Breast epithelium (tissue), 4 donors: ENCODE measurements at regions not wholly inside any gene's neighbourhood (a gene's known extent, or its start where the extent isn't known, plus 50 kb on each side); places are given as distances from the start of the nearest gene placed in this dataset.

Source experiments
- DNase-seq, 2 donors: peaks; one replicate each; pipeline ENCODE4 v3.0.0-alpha.2; 2019; ENCODE audit warnings: low spot score in 2 of 2
- H3K27ac ChIP-seq, 2 donors: fragments of 200-600 bp; sonication (generic) in 1 of 2; one replicate each; pipeline ENCODE4 v1.5.1; 2016 to 2019; ENCODE audit warnings: mild to moderate bottlenecking in 1 of 2
- H3K27me3 ChIP-seq, 2 donors: fragments of 200-600 bp; sonication (generic) in 1 of 2; one replicate each; pipeline versions ENCODE4 v1.5.1 to v1.6.0; 2017 to 2019; ENCODE audit warnings: control low read depth in 1 of 2, mild to moderate bottlenecking in 1 of 2
- H3K36me3 ChIP-seq: fragments of 200-600 bp; one replicate; pipeline ENCODE4 v1.5.1; 2019
- H3K4me1 ChIP-seq, 2 donors: fragments of 200-600 bp; sonication (generic); one replicate each; pipeline ENCODE4 v1.5.1; 2016 to 2019; ENCODE audit warnings: control low read depth in 1 of 2
- H3K4me3 ChIP-seq, 3 donors: fragments of 200-600 bp; sonication (generic); 1 replicate in 2 of 3; 2 replicates in 1 of 3; pipeline ENCODE4 v1.5.1; 2016 to 2019; ENCODE audit warnings: mild to moderate bottlenecking in 3 of 3, moderate library complexity in 2 of 3
- H3K9me3 ChIP-seq, 2 donors: fragments of 200-600 bp; sonication (generic) in 1 of 2; one replicate each; pipeline ENCODE4 v1.5.1; 2016 to 2019; ENCODE audit warnings: control low read depth in 1 of 2
- POLR2A ChIP-seq: fragments of 450-650 bp; IDR thresholded peaks from one replicate; pipeline ENCODE4 v1.6.1; 2016; ENCODE audit warnings: antibody characterized with exemption, mild to moderate bottlenecking, moderate library complexity
- POLR2AphosphoS5 ChIP-seq, 3 donors: sonication (generic); formaldehyde crosslinking; IDR thresholded peaks; one replicate each; pipeline ENCODE4 v1.6.1; 2017; ENCODE audit warnings: antibody characterized with exemption in 3 of 3
- intact Hi-C: fragments of 100-400 bp; cut with DNase I; formaldehyde crosslinking; loops from one replicate; pipeline ENCODE4 v1.15.1; 2023; ENCODE audit warnings: low total_unique reads
- TF ChIP-seq, protein P1 (sequence below), 3 donors: fragments of 450-650 bp; IDR thresholded peaks; one replicate each; pipeline ENCODE4 v1.5.1; 2016 to 2017; ENCODE audit warnings: antibody characterized with exemption in 3 of 3, mild to moderate bottlenecking in 3 of 3, moderate library complexity in 3 of 3

- Histone ChIP-seq H3K36me3 (no peaks in the 10 kb centered on the region), H3K4me1 (no peaks in the 10 kb centered on the region), H3K9me3 (no peaks in the 10 kb centered on the region), H3K27ac (no peak overlapping the region), H3K27me3 (no peaks in the 10 kb centered on the region), H3K4me3 (no peak overlapping the region)
- intact Hi-C loops: no loop called here
- no peak for DNase-seq
- TF ChIP-seq POLR2AphosphoS5 (IDR thresholded peaks at IDR 0.05) (no peak), POLR2A (no peak)
- TF ChIP-seq, protein P1, sequence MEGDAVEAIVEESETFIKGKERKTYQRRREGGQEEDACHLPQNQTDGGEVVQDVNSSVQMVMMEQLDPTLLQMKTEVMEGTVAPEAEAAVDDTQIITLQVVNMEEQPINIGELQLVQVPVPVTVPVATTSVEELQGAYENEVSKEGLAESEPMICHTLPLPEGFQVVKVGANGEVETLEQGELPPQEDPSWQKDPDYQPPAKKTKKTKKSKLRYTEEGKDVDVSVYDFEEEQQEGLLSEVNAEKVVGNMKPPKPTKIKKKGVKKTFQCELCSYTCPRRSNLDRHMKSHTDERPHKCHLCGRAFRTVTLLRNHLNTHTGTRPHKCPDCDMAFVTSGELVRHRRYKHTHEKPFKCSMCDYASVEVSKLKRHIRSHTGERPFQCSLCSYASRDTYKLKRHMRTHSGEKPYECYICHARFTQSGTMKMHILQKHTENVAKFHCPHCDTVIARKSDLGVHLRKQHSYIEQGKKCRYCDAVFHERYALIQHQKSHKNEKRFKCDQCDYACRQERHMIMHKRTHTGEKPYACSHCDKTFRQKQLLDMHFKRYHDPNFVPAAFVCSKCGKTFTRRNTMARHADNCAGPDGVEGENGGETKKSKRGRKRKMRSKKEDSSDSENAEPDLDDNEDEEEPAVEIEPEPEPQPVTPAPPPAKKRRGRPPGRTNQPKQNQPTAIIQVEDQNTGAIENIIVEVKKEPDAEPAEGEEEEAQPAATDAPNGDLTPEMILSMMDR (IDR thresholded peaks at IDR 0.05): no peak
These were observed 51.1 kb upstream of the NUDT6 start for GRCh38 chr4:122973465-122973864.

DNA sequence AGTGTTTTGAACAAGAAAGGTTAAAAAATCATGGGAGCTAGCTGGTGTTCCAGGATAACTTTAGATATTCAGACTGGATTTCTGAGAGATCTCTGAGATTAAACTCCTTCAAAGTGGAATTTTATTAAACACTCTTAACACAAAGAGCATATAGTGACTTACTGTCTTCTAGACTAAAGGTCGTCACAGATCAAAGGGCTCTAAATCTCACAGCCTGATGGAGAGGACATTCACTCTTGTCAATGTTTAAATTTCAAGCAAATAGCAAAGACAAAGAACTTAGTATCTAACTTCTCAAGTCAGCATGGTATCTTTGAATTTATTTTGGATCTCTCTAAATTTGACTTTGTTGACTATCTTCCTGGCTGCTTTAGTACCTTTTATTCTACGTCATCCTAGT lies 53.7 kb upstream of the NUDT6 start:
- Histone ChIP-seq H3K9me3 (peaks cover 0 to 5% of the 10 kb centered on the region in 2 donors), H3K27me3 (no peaks in the 10 kb centered on the region), H3K27ac (no peak overlapping the region), H3K36me3 (no peaks in the 10 kb centered on the region), H3K4me3 (no peak overlapping the region), H3K4me1 (no peaks in the 10 kb centered on the region)
- TF ChIP-seq POLR2A (no peak), POLR2AphosphoS5 (IDR thresholded peaks at IDR 0.05) (no peak)
- TF ChIP-seq, protein P1 (IDR thresholded peaks at IDR 0.05): no peak
- intact Hi-C loops: no loop called here
- no peak for DNase-seq

DNA sequence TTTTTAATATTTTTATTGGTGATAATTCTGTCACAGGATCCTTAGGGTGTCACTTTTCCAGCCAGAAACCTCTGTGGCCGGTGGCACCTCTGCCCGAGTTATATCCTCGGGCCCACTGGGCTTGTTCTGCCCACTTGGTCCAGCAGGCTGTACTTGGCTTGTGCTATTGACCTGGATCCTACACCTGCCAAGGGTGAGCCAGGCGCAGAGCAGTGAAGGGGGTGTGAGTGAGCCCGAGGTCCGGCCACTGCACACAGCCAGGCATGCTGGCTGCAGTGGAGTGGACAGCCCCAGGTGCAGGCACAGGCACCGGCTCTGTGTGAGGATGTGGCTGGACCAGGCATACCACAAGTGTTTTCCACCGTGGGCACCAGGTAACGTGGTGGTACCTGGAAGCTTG lies 54.7 kb upstream of the NUDT6 start:
- no peak for DNase-seq
- Histone ChIP-seq H3K4me1 (no peaks in the 10 kb centered on the region), H3K4me3 (no peak overlapping the region), H3K27ac (no peak overlapping the region), H3K9me3 (peaks cover 0 to 9% of the 10 kb centered on the region in 2 donors), H3K27me3 (no peaks in the 10 kb centered on the region), H3K36me3 (no peaks in the 10 kb centered on the region)
- TF ChIP-seq POLR2A (no peak), POLR2AphosphoS5 (IDR thresholded peaks at IDR 0.05) (no peak)
- TF ChIP-seq, protein P1 (IDR thresholded peaks at IDR 0.05): no peak
- intact Hi-C loops: no loop called here

DNA sequence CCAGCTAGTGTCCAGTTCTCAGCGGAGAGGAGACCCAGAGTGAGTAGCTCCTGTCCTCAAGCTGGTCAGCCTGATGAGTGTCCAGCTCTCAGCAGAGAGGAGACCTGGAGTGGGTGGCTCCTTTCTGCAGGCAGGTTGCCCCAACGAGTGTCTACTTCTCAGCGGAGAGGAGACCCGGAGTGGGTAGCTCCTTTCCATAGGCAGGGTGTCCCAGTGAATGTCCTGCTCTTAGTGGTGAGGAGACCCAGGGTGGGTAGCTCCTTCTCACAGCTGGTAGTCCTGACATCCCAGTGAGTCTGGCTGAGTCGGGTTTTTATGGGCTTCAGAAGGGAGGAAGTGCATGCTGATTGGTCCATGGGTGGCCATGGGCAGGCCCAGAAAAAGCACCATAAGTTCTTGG lies 55.7 kb upstream of the NUDT6 start:
- no peaks in the 10 kb centered on the region for H3K36me3 ChIP-seq

GRCh38 chr4:122978789-122979188 lies 56.4 kb upstream of the NUDT6 start:
- intact Hi-C loops: no loop called here
- TF ChIP-seq POLR2AphosphoS5 (IDR thresholded peaks at IDR 0.05) (no peak), POLR2A (no peak)
- TF ChIP-seq, protein P1 (IDR thresholded peaks at IDR 0.05): no peak
- Histone ChIP-seq H3K4me1 (no peaks in the 10 kb centered on the region), H3K9me3 (peaks cover 0 to 9% of the 10 kb centered on the region in 2 donors), H3K27me3 (no peaks in the 10 kb centered on the region), H3K27ac (no peak overlapping the region), H3K36me3 (no peaks in the 10 kb centered on the region), H3K4me3 (no peak overlapping the region)
- DNase-seq: no peak

More for the DNA sequence above, 55.7 kb upstream of the NUDT6 start:
- DNase-seq: no peak
- H3K4me3 ChIP-seq: no peak overlapping the region
- TF ChIP-seq, protein P1 (IDR thresholded peaks at IDR 0.05): no peak
- TF ChIP-seq POLR2A (no peak), POLR2AphosphoS5 (IDR thresholded peaks at IDR 0.05) (no peak)
- peaks cover 0 to 9% of the 10 kb centered on the region in 2 donors for H3K9me3 ChIP-seq
- no peaks in the 10 kb centered on the region for H3K27me3 ChIP-seq
- intact Hi-C loops: no loop called here
- H3K4me1 ChIP-seq: no peaks in the 10 kb centered on the region
- H3K27ac ChIP-seq: no peak overlapping the region
